Peyer's patch (tissue), 4 donors: ENCODE measurements at regions not wholly inside any gene's neighbourhood (a gene's known extent, or its start where the extent isn't known, plus 50 kb on each side); places are given as distances from the start of the nearest gene placed in this dataset.

Experiments used
- CTCF ChIP-seq, 6 experiments: fragments of 450-650 bp in 4 of 6; fragments of 200-600 bp in 2 of 6; sonication (generic) in 1 of 6; IDR thresholded peaks; one replicate each; pipeline ENCODE4 v1.5.1; 2017 to 2019; ENCODE audit warnings: antibody characterized with exemption in 6 of 6, mild to moderate bottlenecking in 3 of 6, moderate library complexity in 1 of 6
- POLR2A ChIP-seq, 2 donors: fragments of 450-650 bp; IDR thresholded peaks; one replicate each; pipeline ENCODE4 v1.5.1; 2017; ENCODE audit warnings: antibody characterized with exemption in 2 of 2, mild to moderate bottlenecking in 2 of 2, moderate library complexity in 2 of 2

GRCh38 chr13:99063178-99063577 lies 85.3 kb upstream of the DOCK9 start:
- TF ChIP-seq CTCF (IDR thresholded peaks at IDR 0.05): no peak
- no peak for TF ChIP-seq POLR2A (IDR thresholded peaks at IDR 0.05)
